GM12875 (cell line): ENCODE measurements at regions not wholly inside any gene's neighbourhood (a gene's known extent, or its start where the extent isn't known, plus 50 kb on each side); places are given as distances from the start of the nearest gene placed in this dataset.

Source experiments
- H3K4me3 ChIP-seq: one replicate; pipeline ENCODE4 v1.5.1; 2011; ENCODE audit warnings: low read depth, low read length, control low read depth
- TF ChIP-seq, protein P1 (sequence below): IDR thresholded peaks from 2 replicates; pipeline ENCODE4 v1.5.1; 2011; ENCODE audit warnings: low read depth, mild to moderate bottlenecking, control low read depth, inconsistent platforms, low read length, moderate library complexity, borderline replicate concordance; ENCODE audit not compliant: insufficient read depth

DNA sequence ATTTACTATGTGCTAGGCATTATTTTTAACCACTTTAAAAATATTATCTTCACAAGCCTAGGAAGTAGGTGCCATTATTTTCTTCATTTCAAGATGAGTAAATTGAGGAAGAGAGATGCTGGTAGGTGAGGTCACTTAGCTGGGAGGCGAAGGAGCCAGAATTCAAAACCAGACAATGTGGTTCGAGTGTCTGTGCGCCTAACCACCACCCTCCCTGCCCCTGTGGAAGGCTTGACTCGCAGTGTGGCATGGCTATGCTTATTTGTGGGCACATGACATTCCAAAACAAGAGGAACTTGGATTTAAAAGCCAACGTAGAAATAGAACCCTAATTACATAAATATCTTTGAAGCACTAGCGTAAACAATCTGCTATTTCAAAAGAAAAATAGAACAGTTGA, 226.6 kb upstream of the PITX2 start:
- no peak overlapping the region for H3K4me3 ChIP-seq

DNA sequence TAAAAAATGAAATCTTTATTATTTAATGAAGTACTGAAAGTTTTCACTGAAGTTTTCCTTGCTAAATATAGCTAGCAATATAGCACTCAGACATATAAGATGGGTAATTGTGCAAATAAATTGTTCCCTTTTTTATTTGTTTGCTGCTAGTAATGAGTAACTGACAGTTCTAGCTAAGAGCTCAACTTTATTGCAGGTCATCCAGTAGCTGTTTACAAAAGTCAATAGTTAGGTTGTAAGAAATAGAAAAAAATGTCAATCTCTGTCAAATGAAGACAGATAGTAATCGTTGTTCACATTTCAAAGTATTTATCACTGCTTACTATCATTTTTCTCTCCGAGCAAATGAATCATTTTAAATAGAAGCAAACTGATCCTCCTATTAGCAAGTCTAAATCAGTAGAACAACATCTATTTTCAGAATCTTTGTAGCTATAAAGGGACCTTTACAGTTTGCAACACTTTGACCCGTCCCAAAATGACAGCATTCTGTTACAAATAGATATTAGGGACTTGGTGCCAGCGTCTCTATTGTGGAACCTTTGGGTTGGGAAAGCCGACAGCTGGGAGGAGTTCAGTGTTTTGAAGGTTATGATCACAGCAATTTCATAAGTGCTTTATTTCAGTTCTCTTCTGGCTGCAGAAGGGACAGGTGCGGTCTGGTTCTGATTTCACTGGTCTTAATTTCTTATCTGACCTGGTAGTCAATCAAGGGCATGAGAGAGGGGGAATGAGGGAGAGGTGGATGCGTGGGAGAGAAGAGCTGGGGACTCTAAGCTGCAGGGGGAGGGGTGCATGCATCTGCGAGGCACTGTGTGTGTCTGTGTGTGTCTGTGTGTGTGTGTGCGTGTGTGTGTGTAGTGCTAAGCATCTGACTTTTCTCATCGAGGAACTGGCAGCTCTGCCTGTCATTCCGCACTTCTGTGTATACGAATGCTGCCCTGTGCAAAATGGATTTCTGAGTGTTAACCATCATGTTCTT, 227.9 kb upstream of the PITX2 start:
- TF ChIP-seq, protein P1, sequence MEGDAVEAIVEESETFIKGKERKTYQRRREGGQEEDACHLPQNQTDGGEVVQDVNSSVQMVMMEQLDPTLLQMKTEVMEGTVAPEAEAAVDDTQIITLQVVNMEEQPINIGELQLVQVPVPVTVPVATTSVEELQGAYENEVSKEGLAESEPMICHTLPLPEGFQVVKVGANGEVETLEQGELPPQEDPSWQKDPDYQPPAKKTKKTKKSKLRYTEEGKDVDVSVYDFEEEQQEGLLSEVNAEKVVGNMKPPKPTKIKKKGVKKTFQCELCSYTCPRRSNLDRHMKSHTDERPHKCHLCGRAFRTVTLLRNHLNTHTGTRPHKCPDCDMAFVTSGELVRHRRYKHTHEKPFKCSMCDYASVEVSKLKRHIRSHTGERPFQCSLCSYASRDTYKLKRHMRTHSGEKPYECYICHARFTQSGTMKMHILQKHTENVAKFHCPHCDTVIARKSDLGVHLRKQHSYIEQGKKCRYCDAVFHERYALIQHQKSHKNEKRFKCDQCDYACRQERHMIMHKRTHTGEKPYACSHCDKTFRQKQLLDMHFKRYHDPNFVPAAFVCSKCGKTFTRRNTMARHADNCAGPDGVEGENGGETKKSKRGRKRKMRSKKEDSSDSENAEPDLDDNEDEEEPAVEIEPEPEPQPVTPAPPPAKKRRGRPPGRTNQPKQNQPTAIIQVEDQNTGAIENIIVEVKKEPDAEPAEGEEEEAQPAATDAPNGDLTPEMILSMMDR: no peak

More for the DNA sequence above, 226.6 kb upstream of the PITX2 start:
- TF ChIP-seq, protein P1: no peak

GRCh38 chr4:110851989-110852388, 229.1 kb upstream of the PITX2 start:
- TF ChIP-seq, protein P1: no peak
- H3K4me3 ChIP-seq: no peak overlapping the region

More for the DNA sequence above, 227.9 kb upstream of the PITX2 start:
- H3K4me3 ChIP-seq: no peak overlapping the region

DNA sequence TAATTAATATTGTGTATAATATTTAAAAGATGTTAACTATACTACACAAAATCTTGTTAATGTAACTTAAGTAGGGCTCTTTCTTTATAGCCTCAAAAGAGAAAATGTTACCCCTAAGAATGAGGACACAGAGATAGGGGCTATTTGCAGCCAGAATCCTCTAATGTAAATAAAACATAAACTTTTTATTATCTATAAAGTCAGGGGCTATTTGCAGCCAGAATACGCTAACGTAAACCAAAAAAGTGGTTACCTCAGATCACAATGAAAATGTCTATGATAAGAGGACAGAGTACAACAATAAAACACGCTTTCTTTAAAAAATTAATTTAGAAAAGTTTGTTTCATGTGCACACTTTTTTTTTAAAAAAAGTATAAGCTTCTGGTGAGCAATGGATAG, 229.9 kb upstream of the PITX2 start:
- TF ChIP-seq, protein P1: no peak

GRCh38 chr4:110853242-110853641, 230.4 kb upstream of the PITX2 start:
- TF ChIP-seq, protein P1: no peak
- no peak overlapping the region for H3K4me3 ChIP-seq

More for the DNA sequence above, 229.9 kb upstream of the PITX2 start:
- H3K4me3 ChIP-seq: no peak overlapping the region

DNA sequence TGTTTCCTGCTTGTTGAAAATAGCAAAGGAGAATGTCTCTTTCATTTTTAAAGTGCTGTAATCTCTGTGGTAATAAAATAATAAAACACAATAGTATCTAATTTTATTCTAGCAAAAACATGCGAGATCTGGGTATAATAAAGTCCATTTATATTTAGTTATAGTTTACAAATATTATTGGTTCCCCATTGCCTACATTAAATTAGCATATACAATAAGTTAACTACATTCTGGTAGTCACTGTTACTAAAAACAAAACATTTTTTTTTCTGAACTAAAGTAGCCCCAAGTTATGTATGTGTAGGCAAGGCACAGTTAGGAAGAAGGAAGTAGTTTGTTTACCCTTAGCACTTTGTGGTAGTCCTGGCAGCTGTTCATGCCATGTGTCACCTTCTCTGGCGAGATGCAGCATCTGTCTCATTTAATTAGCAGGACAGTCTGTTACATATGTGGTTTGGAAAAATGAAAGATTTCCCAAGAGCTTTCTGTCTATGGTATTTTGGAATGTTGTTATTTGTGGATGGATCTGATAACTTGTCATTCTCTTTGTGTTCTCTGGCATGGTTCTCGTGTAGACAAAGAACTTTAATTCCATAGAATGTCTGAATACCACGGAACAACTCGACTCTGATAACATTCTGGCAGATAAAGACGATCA, 231.3 kb upstream of the PITX2 start:
- H3K4me3 ChIP-seq: no peak overlapping the region
- TF ChIP-seq, protein P1: no peak
